OCI-LY1 (cell line): ENCODE measurements at regions not wholly inside any gene's neighbourhood (a gene's known extent, or its start where the extent isn't known, plus 50 kb on each side); places are given as distances from the start of the nearest gene placed in this dataset.
"Not testable (repeated sequence)": the region's sequence is repeated elsewhere in the genome, so short reads cannot be mapped to it uniquely, and the experiment has no call there.

Source experiments
- H2AFZ ChIP-seq: fragments of 200-600 bp; sonication (generic), shearing (Covaris generic); 2 replicates; pipeline ENCODE4 v1.6.0; 2014; ENCODE audit warnings: antibody characterized with exemption, mild to moderate bottlenecking, low read length
- H3F3A ChIP-seq: fragments of 200-600 bp; sonication (generic), shearing (Covaris generic); 2 replicates; pipeline ENCODE4 v1.6.0; 2014; ENCODE audit warnings: mild to moderate bottlenecking, antibody characterized with exemption, low read length, moderate library complexity; ENCODE audit not compliant: insufficient read depth
- H3K27ac ChIP-seq: fragments of 200-600 bp; sonication (generic); 2 replicates; pipeline ENCODE4 v1.5.1; 2014; ENCODE audit warnings: low read length, mixed run types, mild to moderate bottlenecking, low read depth; ENCODE audit not compliant: poor library complexity, severe bottlenecking
- H3K27me3 ChIP-seq: fragments of 200-600 bp; sonication (generic); 2 replicates; pipeline ENCODE4 v1.6.0; 2014; ENCODE audit warnings: antibody characterized with exemption, mild to moderate bottlenecking, low read length, moderate library complexity; ENCODE audit not compliant: insufficient read depth
- H3K36me3 ChIP-seq: fragments of 200-600 bp; sonication (generic); 2 replicates; pipeline ENCODE4 v1.6.1; 2014; ENCODE audit warnings: mild to moderate bottlenecking, antibody characterized with exemption, low read length, moderate library complexity, mixed read lengths; ENCODE audit not compliant: insufficient read depth
- H3K4me1 ChIP-seq: fragments of 200-600 bp; sonication (generic); 2 replicates; pipeline ENCODE4 v1.5.1; 2014; ENCODE audit warnings: mild to moderate bottlenecking, low read length, moderate library complexity; ENCODE audit not compliant: insufficient read depth, severe bottlenecking
- H3K4me2 ChIP-seq: fragments of 200-600 bp; sonication (generic), shearing (Covaris generic); 2 replicates; pipeline ENCODE4 v1.6.1; 2014; ENCODE audit warnings: low read length
- H3K4me3 ChIP-seq: fragments of 200-600 bp; sonication (generic); 2 replicates; pipeline ENCODE4 v1.5.1; 2014; ENCODE audit warnings: low read length, low read depth, mild to moderate bottlenecking, mixed read lengths; ENCODE audit not compliant: poor library complexity, severe bottlenecking
- H3K79me2 ChIP-seq: fragments of 200-600 bp; shearing (Covaris generic); 2 replicates; pipeline ENCODE4 v1.6.1; 2016; ENCODE audit warnings: mixed run types, low read length, mixed read lengths; ENCODE audit not compliant: insufficient read depth
- H3K9ac ChIP-seq: fragments of 200-600 bp; sonication (generic), shearing (Covaris generic); 2 replicates; pipeline ENCODE4 v1.6.1; 2014; ENCODE audit warnings: mild to moderate bottlenecking, low read length, mixed read lengths
- H3K9me2 ChIP-seq: fragments of 200-600 bp; sonication (generic), shearing (Covaris generic); 2 replicates; pipeline ENCODE4 v1.6.1; 2014; ENCODE audit warnings: low read depth, mild to moderate bottlenecking, low read length, mixed read lengths
- H3K9me3 ChIP-seq: fragments of 200-600 bp; shearing (Covaris generic); 2 replicates; pipeline ENCODE4 v1.6.1; 2014; ENCODE audit warnings: low read length, mixed read lengths
- H4K20me1 ChIP-seq: fragments of 200-600 bp; sonication (generic), shearing (Covaris generic); 2 replicates; pipeline ENCODE4 v1.6.0; 2016; ENCODE audit warnings: mild to moderate bottlenecking, low read length; ENCODE audit not compliant: insufficient read depth
- EZH2 ChIP-seq: fragments of 200-600 bp; sonication (generic), shearing (Covaris generic); IDR thresholded peaks from 2 replicates; pipeline ENCODE4 v1.8.0; 2017; ENCODE audit warnings: borderline replicate concordance, mixed run types, mild to moderate bottlenecking, antibody characterized with exemption, low read length, moderate library complexity, mixed read lengths
- TF ChIP-seq, protein P1 (sequence below): fragments of 200-600 bp; sonication (generic), shearing (Covaris generic); IDR thresholded peaks from 2 replicates; pipeline ENCODE4 v1.5.1; 2017; ENCODE audit warnings: mild to moderate bottlenecking, antibody characterized with exemption, low read length, moderate library complexity, mixed read lengths

DNA sequence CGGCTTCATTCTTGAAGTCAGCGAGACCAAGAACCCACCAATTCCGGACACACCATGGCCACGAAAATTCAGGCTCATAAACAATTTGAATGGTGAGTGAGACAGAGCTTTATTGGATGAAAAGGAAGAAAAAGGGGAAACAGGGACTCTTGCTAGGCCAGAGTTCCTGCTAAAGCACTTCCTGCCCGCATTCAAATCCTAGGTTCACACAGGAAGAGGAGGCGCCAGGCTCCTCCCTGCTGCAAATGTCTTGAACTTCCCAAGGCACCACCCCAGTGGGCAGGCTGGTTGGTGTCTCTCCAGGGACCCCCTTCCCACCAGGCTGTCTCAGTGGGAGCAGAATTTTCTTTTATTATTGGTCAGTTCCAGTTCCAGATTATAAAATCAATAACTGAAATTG lies 121.2 kb downstream of the FSCB start:
- Histone ChIP-seq H3F3A (no peaks in the 10 kb centered on the region), H4K20me1 (no peaks in the 10 kb centered on the region), H3K36me3 (no peaks in the 10 kb centered on the region), H3K4me2 (no peak overlapping the region), H3K79me2 (no peaks in the 10 kb centered on the region), H3K9me3 (no peaks in the 10 kb centered on the region), H3K4me3 (no peak overlapping the region), H3K4me1 (no peaks in the 10 kb centered on the region), H2AFZ (no peak overlapping the region), H3K9me2 (no peaks in the 10 kb centered on the region), H3K27ac (no peak overlapping the region), H3K27me3 (no peaks in the 10 kb centered on the region), H3K9ac (no peak overlapping the region)
- TF ChIP-seq EZH2, result no peak
- TF ChIP-seq, protein P1, sequence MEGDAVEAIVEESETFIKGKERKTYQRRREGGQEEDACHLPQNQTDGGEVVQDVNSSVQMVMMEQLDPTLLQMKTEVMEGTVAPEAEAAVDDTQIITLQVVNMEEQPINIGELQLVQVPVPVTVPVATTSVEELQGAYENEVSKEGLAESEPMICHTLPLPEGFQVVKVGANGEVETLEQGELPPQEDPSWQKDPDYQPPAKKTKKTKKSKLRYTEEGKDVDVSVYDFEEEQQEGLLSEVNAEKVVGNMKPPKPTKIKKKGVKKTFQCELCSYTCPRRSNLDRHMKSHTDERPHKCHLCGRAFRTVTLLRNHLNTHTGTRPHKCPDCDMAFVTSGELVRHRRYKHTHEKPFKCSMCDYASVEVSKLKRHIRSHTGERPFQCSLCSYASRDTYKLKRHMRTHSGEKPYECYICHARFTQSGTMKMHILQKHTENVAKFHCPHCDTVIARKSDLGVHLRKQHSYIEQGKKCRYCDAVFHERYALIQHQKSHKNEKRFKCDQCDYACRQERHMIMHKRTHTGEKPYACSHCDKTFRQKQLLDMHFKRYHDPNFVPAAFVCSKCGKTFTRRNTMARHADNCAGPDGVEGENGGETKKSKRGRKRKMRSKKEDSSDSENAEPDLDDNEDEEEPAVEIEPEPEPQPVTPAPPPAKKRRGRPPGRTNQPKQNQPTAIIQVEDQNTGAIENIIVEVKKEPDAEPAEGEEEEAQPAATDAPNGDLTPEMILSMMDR, result no peak

DNA sequence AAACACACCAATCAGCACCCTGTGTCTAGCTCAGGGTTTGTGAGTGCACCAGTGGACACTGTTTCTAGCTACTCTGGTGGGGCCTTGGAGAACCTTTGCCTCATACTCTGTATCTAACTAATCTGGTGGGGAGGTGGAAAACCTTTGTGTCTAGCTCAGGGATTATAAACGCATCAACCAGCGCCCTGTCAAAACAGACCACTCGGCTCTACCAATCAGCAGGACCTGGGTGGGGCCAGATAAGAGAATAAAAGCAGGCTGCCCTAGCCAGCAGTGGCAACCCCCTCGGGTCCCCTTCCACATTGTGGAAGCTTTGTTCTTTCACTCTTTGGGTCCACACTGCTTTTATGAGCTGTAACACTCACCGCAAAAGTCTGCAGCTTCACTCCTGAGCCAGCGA lies 121.8 kb downstream of the FSCB start:
- not testable (repeated sequence) for H3K9ac ChIP-seq, H3K79me2 ChIP-seq, H3K4me1 ChIP-seq, H4K20me1 ChIP-seq, H3K9me3 ChIP-seq, H3K27me3 ChIP-seq, H3F3A ChIP-seq, H3K36me3 ChIP-seq, H3K9me2 ChIP-seq, H3K27ac ChIP-seq, H2AFZ ChIP-seq, H3K4me3 ChIP-seq, H3K4me2 ChIP-seq

DNA sequence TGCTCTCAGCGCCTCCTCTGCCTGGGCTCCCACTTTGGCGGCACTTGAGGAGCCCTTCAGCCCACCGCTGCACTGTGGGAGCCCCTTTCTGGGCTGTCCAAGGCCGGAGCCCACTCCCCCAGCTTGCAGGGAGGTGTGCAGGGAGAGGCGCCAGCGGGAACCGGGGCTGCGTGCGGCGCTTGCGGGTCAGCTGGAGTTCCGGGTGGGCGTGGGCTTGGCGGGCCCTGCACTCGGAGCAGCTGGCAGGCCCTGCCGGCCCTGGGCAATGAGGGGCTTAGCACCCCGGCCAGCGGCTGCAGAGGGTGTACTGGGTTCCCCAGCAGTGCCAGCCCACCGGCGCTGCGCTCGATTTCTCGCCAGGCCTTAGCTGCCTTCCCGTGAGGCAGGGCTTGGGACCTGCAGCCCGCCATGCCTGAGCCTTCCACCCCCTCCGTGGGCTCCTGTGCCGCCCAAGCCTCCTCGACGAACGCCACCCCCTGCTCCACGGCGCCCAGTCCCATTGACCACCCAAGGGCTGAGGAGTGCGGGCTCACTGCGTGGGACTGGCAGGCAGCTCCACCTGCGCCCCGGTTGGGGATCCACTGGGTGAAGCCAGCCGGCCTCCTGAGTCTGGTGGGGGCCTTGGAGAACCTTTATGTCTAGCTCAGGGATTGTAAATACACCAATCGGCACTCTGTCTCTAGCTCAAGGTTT lies 122.3 kb downstream of the FSCB start:
- H2AFZ ChIP-seq, H3K9me2 ChIP-seq, H3F3A ChIP-seq, H3K36me3 ChIP-seq, H3K4me1 ChIP-seq, H3K27ac ChIP-seq, H4K20me1 ChIP-seq, H3K4me2 ChIP-seq, H3K4me3 ChIP-seq, H3K27me3 ChIP-seq, H3K9ac ChIP-seq, H3K9me3 ChIP-seq, H3K79me2 ChIP-seq: not testable (repeated sequence)

DNA sequence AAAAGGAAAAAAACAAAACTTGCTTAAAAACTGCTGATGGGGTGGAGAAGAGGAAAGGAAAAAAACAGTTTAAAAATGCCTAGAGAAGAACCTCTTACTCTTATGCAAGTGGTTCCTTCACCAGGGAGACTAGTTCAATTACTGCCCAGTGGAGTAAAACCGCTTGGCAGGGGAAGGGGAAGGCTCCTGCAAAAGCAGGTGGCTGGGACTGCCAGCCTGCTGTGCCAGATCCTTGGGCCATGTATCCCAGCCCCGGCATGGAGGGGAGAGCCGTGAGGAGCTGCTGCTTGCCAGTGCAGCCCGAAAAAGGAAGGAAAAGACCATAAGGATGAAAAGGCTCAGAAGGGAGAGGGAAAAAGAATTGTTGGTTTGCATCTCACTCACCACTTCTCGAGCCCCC lies 123.0 kb downstream of the FSCB start:
- H3K4me3 ChIP-seq, result no peak overlapping the region
- no peaks in the 10 kb centered on the region for H3K27me3 ChIP-seq
- TF ChIP-seq, protein P1, result no peak
- TF ChIP-seq EZH2, result no peak
- H2AFZ ChIP-seq, result no peak overlapping the region
- no peak overlapping the region for H3K27ac ChIP-seq
- H3K4me2 ChIP-seq, result no peak overlapping the region
- no peaks in the 10 kb centered on the region for H3K36me3 ChIP-seq
- H3K9ac ChIP-seq, result no peak overlapping the region
- no peaks in the 10 kb centered on the region for H3K4me1 ChIP-seq
- H3F3A ChIP-seq, result no peaks in the 10 kb centered on the region
- H3K9me3 ChIP-seq, result no peaks in the 10 kb centered on the region
- no peaks in the 10 kb centered on the region for H4K20me1 ChIP-seq
- H3K9me2 ChIP-seq, result no peaks in the 10 kb centered on the region
- no peaks in the 10 kb centered on the region for H3K79me2 ChIP-seq
